C1 segment of cervical spinal cord (tissue), 14 donors: ENCODE measurements at regions not wholly inside any gene's neighbourhood (a gene's known extent, or its start where the extent isn't known, plus 50 kb on each side); places are given as distances from the start of the nearest gene placed in this dataset.
"Not testable (repeated sequence)": the region's sequence is repeated elsewhere in the genome, so short reads cannot be mapped to it uniquely, and the experiment has no call there.

ENCODE experiments used
- DNase-seq, 14 donors: peaks; one replicate each; lab custom pipeline; 2025; lab: John Stamatoyannopoulos, UW

DNA sequence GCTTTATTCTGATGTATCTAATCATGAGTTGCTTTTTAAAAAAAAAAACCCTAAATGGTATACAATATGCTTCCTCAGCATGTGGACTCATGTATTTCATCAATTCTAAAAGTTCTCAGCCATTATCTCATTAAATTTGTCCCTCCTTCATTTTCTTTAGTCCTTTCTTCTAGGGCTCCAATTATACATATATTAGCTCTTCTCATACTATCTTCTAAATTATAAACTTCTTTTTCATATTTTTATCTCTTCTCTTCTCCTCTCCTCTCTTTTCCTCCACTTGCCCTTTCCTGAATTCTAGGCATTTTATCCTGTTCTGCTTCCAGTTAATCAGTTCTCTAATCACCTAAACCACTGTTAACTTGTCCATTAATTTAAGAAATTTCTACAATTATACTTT is 55.0 kb upstream of the IL33 start:
- no peak for DNase-seq

DNA sequence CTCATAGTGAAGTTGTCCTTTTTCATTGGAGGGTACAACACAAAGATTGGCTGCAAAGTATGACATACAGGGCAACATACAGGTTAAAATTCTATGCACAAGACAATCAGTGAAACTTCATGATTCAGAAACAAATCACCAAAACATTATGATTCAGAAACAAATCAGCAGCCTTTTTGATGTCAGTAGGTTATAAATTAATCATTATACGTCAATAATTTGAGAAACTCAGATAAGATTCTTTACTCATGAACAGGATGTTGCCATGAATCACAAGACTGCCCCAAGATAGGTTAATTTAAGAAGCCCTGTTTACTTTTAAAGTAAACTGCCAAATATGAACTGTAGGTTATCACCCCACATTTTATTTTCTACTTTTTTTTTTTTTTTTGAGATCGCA is 62.2 kb upstream of the IL33 start:
- no peak for DNase-seq

DNA sequence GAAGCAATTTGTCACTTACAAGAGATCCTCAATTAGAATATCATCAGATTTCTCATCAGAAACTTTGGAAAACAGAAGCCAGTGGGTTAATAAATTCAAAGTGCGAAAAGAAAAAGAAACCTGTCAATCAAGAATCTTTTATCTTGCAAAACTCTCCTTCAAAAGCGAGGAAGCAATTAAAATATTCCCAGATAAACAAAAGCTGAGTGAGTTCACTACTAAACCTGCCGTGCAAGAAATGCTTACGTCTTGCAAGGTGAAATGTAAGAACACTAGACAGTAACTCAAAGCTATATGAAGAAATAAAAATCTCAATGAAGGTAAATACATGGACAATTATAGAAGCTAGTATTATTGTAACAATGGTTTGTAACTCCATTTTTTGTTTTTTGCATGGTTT is 62.8 kb upstream of the IL33 start:
- no peak for DNase-seq

DNA sequence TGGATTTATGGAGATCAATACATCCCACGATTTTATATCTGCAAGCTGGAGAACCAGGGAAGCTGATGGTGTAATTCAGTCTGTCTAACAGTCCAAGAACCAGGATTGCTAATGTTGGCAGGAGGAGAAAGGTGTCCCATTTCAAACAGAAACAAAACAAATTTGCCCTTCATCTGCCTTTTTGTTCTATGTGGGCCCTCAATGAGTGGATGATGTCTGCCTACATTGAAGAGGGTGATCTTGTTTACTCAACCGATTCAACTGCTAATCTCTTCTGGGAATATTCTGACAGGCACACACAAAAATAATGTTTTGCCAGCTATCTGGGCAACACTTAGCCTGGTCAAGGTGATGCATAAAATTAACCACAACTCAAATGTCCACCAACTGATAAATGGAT is 65.1 kb upstream of the IL33 start:
- no peak for DNase-seq

DNA sequence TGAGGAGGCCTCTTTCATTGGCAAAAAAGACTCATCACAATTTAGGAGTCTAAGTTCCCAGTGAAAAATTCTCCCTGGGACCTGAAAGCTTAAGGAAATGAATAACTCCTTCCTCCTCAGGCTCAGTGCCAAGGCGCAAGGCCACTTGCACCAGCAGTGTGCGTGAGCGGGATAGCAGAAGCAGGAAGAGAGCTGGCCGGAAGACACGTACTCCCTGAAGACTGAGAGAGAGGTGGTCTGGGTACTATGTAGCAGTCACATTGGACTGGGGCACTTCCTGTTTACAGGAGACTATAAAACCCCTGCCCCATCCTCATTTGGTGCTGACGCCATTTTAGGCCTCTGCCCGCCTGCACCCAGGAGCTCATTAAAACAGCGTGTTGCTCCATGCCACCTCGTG is 66.3 kb upstream of the IL33 start:
- DNase-seq: no peak

DNA sequence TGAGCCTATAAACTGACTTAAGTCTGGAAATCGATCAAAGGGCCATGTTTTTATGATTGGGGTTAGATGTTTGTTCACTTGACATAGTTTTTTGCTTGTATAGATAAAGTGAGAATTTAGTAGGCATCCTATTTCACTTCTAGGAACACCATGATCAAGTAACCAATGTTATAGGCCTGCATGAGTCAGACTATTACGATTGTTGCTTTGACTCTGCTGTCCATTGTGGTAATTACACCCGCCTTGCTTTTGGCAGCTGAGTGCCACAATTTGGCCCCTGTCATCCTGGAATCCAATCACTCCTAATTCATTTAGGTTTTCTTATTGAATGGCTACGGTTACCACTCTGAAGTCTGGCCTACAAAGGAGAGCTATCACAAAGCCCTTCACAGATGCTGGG is 67.8 kb upstream of the IL33 start:
- DNase-seq: no peak

DNA sequence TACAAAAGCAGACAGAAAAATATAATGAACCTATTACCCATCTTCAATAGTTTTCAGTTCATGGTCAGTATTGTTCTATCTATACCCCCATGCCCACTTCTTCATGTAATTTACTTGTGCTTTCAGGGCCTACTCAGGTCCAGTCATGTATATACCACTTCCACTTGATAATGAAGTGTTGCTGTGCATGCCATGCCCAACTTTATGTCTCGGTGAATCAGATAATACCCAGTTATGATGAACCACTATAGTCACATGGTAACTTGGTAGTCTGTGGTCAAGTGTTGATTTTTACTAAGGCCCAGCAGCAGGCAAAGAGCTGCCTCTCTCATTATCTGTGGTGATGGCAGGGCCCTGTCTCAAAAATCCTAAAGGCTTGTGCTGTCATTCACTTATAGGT is 70.7 kb upstream of the IL33 start:
- DNase-seq: no peak

DNA sequence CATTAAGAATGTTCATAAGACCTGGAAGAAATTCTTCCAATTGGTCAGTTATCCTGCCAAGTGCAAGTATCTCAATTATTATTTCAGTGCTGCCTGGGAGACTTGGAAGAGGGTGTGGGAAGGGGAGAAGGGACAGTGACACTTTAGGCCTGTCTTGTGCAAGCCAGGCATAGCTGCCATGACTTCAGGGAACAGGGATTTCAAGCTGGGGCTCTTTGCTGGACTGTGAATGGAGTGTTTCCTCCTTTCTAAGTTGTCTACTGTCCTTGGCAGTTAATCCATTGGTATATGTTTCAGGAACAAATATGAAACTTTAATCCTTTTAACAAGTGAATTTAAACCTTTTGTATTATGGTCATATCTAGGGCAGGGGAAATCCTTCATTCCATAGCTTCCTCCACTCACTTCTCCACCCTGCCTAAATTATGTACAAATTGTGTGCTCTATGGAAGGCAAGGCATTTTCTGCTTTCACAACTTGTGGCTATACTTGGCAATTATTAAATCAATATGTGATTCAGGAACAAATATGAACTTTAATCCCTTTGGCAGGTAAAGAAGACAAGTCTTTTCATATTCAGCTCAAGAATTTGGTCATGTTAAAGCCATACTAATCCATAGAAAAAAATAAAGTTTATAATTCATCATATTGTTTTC is 72.7 kb upstream of the IL33 start:
- no peak for DNase-seq

DNA sequence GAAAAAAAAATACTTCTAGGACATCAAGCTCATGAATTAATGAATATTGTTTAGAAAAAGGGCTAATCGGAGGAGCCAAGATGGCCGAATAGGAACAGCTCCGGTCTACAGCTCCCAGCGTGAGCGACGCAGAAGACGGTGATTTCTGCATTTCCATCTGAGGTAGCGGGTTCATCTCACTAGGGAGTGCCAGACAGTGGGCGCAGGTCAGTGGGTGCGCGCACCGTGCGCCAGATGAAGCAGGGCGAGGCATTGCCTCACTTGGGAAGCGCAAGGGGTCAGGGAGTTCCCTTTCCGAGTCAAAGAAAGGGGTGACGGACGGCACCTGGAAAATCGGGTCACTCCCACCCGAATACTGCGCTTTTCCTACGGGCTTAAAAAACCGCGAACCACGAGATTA is 79.8 kb upstream of the IL33 start:
- DNase-seq: not testable (repeated sequence)

DNA sequence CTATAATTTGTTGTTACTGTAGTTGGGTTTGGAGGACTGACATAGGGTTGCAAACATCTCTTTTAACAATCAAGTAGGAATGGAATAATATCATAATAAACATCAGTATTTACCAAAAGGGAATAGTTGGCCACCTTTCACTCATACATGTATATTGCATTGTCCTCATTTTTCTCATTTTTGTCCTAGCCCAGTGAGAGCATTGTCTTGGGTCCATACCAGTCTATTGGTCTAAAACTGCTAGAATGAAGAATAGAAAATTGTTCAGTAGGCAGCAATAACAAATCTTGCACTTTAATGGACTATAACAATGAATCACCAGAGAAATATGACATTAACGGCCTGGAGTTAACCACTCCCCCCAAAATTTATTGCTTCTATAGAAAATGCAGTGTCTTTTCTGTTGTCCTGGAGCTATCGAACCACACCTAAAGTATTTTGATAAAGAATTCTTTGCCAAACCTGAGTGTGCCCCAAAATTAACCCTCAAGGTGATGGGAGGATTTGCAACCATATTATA is 80.9 kb upstream of the IL33 start:
- no peak for DNase-seq

DNA sequence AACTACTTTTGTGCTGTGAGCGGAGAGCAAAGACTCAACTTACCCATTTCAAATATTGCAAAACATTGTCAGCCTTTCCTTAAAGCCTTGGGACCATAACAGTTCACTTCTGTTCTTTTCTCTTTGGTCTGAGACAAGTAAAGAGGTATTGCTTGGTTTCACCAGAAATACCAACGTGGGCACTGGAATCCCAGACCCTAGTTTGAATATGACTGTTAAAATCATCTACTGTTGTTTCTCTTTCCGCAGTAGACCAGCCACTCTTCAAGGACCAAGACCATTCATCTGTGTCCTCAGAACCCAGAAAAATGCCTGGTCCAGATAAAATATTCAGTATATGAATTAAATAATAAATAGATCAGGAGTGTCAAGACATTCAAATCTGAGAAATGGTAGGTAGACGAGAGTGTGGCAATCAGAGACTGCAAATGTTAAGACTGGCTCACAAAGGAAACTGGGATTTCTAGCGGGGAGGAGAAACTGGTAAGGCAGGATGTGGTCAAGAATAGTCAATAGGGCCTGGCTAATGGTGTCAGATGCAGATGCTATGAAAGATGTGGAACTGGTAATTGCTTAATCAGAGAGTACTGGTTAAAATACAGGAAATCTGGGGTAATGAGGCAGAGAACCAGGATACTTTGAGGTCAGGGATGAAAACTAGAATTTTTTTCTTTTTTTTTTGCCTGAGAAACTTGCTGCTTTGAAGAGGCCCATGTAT is 82.1 kb upstream of the IL33 start:
- DNase-seq: no peak

DNA sequence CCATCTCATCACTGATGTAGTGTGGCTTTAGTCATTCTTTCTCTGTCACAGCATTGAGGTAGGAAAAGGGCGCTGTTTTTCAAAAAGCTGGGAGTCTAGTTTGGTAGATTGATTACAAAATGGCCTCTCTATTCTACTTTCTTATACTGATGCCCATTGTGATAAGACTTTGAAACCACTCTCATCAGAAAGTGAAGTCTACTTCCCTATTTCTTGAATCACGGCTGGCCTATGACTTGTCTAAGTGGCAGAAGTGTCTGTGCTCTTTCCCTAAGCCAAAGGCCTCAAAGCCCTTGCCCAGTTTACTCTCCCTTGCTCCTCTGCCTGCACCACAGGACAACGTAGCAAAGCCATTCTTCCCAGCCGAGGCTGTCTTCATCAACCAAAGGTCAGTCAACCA is 83.0 kb upstream of the IL33 start:
- DNase-seq: no peak

DNA sequence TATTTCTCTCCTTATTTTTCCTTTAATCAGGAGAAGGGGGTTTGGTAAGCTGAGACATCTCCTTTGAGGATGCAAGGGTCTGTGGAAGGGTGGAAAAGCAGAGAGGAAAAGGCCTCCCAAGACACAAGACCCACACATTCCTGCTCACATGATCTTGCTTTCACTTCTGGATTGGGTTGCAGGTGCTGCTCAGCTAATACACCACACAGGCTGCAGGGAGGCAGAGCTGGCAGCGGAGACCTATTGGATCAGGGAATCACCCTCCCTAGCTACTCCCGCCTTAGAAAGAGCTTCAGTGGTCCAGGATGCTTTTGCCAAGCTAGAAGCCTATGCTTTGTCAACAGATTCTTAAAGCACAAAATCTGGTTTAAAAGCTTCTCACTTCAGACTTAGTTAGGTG is 87.6 kb upstream of the IL33 start:
- no peak for DNase-seq

DNA sequence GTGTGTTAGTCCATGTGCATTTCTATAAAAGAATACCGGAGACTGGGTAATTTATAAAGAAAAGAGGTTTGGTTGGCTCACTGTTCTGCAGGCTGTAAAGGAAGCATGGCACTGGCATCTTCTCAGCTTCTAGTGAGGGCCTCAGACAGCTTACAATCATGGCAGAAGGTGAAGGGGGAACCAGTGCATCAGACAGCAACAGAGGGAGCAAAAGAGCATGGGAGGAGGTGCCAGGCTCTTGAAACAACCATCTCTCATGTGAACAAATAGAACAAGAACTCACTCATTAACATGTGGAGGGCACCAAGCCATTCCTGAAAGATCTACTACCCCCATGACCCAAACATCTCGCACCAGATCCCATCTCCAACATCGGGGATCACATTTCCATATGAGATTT is 89.2 kb upstream of the IL33 start:
- DNase-seq: no peak

DNA sequence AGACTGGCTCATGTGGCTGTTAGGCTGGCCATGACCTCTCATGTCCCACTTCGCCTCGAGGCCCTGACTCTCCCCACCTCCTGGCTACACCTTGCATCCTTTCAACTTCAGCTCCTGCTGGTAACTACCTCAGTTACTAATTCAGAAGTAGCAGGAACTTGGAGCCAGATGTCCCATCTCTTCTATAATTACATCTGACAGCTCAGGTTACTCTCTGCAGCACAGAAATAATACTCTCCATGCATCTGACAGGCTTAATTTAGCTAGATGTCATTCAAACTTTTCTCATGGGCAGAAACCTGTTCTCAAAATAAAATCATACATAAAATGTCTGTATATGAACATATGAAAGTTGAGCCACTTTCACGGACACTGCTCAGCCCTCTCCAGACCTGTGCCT is 92.2 kb upstream of the IL33 start:
- DNase-seq: no peak

DNA sequence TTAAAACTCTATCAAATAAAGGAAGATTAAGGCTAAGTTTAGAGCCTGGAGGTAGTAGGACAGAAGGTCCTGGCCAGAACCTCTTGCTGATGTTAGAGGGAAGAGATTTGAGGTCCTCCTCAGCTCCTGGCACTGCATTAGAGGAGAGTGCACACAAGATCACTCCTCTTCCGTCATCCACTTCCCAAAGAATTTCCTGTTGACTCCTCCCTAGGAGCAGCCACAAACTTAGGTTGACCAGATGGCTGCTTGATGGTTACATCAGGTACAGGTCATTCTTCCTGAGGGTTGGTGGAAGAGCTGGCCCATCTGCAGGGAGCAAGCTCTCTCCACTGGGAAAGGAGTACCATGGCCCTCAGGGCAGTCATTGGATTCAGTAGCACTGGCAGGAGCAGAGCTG is 93.9 kb upstream of the IL33 start:
- DNase-seq: no peak

DNA sequence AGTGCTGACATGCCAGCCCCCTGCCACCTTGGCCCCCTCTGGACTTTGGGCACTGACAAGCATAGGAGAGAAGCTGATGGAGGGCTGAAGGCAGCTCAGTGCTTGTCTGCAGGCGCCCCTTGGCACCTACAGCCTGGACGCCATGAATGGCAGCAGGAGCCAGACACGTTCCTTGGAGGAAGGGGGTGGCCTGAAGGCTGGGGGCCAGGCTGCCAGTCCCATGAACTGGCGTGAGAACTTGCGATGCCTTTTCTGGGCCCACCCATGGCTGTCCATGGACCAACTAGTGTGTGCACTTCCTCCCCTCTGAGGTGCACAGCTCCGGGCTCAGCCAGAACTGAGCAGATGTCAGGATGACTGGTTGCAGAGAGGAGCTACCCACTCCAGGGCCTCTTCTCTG is 99.0 kb upstream of the RANBP6 start:
- DNase-seq: no peak

DNA sequence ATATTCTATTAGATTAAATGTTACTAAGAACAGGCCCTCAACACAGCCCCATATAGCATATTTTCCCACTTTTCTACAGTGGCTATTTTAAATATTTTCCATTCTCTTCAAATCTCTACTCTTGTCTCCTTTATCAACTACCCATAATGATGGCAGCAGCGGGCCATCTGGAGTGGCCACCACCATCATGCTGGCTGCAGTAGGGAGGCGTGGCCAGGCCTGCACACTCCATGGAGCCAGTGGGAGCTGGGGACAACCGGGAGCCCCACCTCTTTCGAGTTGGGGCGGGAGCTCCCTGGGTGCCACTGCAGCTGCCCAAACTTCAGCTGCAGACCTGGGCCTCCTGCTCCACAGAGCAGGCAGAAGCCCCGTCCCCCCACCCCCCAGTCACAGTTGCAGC is 98.4 kb upstream of the RANBP6 start:
- DNase-seq: no peak

DNA sequence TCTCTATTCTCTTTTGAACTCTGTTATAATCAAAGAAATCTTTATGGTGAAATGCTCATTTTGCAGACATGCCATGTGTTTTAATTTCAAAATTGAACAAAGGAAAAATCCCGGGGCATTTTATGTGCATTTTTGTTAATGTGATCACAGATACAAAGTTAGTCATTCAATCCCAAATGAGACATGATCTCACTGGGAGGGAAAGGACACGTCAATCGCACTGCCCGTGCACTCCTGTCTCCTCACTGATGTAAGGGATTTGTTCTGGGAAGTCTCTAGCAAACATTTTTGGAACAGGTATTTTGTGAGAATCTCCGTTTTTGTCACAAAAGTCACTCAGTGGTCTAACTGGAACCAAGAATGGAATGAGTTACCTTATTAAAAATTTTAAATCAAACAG is 97.9 kb upstream of the RANBP6 start:
- DNase-seq: no peak

DNA sequence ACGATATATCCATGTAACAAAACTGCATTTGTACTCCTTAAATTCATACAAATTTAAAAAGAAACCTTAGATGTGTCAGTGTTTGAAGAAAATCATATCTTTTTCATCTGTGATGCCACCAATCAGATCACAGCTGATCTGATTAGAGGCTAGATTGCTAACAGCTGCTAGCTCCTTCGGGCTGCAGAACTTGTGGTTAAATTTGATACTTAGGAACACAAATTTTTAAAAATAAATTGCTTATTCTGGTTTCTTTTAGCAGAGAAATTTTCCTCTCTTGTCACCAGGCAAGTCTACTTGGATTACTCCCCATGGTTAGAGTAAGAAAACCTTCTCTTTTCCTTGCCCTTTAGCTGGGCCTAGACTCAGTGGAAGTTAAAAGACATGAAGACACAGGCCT is 94.6 kb upstream of the RANBP6 start:
- no peak for DNase-seq

DNA sequence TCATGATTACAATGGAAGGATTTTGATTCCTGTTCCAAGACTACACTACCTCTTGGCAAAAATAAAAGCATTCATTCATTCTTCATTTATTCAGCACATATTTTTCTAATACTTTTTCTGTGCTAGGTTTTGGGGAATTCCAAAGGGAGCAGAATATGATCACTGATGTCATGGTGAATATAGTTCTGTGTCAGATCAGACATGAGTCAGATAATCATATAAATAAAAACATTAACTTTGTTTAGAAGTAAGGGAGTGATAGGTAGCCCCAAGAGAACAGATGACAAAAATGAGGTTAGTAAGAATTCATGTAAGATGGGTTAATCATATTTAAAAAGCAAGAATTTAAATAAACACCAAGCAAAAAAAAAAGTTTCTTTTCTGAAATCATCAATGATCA is 94.1 kb upstream of the RANBP6 start:
- DNase-seq: no peak

DNA sequence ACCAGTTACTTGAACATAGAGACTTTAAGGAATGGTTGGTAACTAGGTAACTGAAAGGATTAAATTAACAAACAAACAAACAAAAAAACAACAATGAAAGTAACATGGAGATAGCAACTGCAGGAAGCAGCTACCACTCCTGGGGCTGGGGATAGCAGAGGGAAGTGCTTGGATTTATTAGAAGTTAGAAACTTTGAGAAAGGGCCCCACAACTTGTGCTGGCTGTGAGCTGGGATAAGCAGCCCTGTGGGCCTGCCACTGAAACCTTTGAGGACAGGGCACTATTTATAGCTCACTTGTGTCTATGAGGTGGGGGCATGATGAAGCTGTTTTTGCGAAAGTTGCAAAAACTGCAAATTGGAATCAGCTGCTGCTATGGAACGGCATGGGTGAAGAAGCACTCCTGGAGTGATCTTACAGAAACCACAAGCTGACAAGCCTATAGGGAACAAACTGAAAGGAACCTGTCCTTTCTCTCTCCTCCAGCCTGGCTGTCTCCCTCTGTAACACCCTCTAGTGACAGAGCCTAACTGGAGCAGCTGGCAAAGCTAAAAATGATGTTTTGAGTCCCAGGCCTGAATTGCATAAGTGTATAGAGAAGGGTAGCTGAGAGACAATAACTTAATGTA is 91.4 kb upstream of the RANBP6 start:
- peak in 7 of 14 donors; percentile 1 to 37 (median 12) for DNase-seq

DNA sequence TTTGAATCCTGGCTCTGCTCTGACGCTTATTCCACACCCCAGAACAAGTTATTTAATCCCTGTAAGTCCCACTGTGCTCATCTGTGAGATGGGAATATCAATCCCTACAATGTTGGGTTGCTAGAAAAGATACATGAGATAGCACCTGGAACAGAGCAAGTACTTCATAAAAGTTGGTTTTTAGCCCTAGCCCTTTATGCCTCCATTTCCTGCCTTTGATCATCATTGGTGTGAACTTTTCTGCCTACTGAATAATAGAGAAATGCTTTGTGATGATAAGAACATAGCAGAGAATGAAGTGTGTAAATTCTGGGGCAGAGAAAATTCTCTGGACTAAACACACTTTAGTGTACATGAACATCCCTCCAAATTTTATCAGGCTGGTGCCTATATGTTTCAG is 90.3 kb upstream of the RANBP6 start:
- no peak for DNase-seq
